Activated naive CD4-positive, alpha-beta T cell treated with anti-CD3 and anti-CD28 coated beads, Interleukin-2, amount 50 U/mL, for 24 hours (primary cell): ENCODE measurements at regions not wholly inside any gene's neighbourhood (a gene's known extent, or its start where the extent isn't known, plus 50 kb on each side); places are given as distances from the start of the nearest gene placed in this dataset.
A peak's percentile ranks its signal among the peaks of the same experiment; 100 is the strongest.
"Not testable (repeated sequence)": the region's sequence is repeated elsewhere in the genome, so short reads cannot be mapped to it uniquely, and the experiment has no call there.

Experiments
- H3K27ac Mint-ChIP-seq: one replicate; pipeline ENCODE4 v1.8.0; 2021; ENCODE audit warnings: mild to moderate bottlenecking, mixed read lengths
- H3K27me3 Mint-ChIP-seq: one replicate; pipeline ENCODE4 v1.8.0; 2021; ENCODE audit warnings: mixed read lengths
- H3K36me3 Mint-ChIP-seq: one replicate; pipeline ENCODE4 v1.8.0; 2021; ENCODE audit warnings: mixed read lengths
- H3K4me1 Mint-ChIP-seq: one replicate; pipeline ENCODE4 v1.8.0; 2021; ENCODE audit warnings: mixed read lengths
- H3K4me3 Mint-ChIP-seq: one replicate; pipeline ENCODE4 v1.8.0; 2021; ENCODE audit warnings: mild to moderate bottlenecking, mixed read lengths
- H3K9me3 Mint-ChIP-seq: one replicate; pipeline ENCODE4 v1.8.0; 2021; ENCODE audit warnings: mixed read lengths

- Mint-ChIP-seq H3K4me1 (no peaks in the 10 kb centered on the region), H3K4me3 (no peak overlapping the region), H3K9me3 (peaks cover 5% of the 10 kb centered on the region), H3K27ac (no peak overlapping the region), H3K36me3 (peaks cover 2% of the 10 kb centered on the region), H3K27me3 (peaks cover 9% of the 10 kb centered on the region)
These were observed 525.2 kb downstream of the TNS3 start for GRCh38 chr7:47056731-47057130.

GRCh38 chr7:47052541-47053208 is 529.2 kb downstream of the TNS3 start:
- not testable (repeated sequence) for H3K9me3 Mint-ChIP-seq, H3K27ac Mint-ChIP-seq, H3K27me3 Mint-ChIP-seq, H3K4me1 Mint-ChIP-seq, H3K36me3 Mint-ChIP-seq, H3K4me3 Mint-ChIP-seq

GRCh38 chr7:47049234-47049774 is 532.6 kb downstream of the TNS3 start:
- Mint-ChIP-seq H3K9me3 (peaks cover 5% of the 10 kb centered on the region), H3K36me3 (peaks cover 2% of the 10 kb centered on the region), H3K4me3 (no peak overlapping the region), H3K27ac (no peak overlapping the region), H3K4me1 (no peaks in the 10 kb centered on the region), H3K27me3 (peaks cover 8% of the 10 kb centered on the region)

GRCh38 chr7:47047384-47047783 is 534.5 kb downstream of the TNS3 start:
- H3K9me3 Mint-ChIP-seq = no peaks in the 10 kb centered on the region
- no peaks in the 10 kb centered on the region for H3K4me1 Mint-ChIP-seq
- H3K27me3 Mint-ChIP-seq = no peaks in the 10 kb centered on the region
- no peak overlapping the region for H3K27ac Mint-ChIP-seq
- H3K4me3 Mint-ChIP-seq = no peak overlapping the region
- H3K36me3 Mint-ChIP-seq = no peaks in the 10 kb centered on the region

GRCh38 chr7:47046949-47047348 is 535.0 kb downstream of the TNS3 start:
- Mint-ChIP-seq H3K4me3 (no peak overlapping the region), H3K36me3 (no peaks in the 10 kb centered on the region), H3K9me3 (no peaks in the 10 kb centered on the region), H3K27me3 (no peaks in the 10 kb centered on the region), H3K27ac (no peak overlapping the region), H3K4me1 (no peaks in the 10 kb centered on the region)

GRCh38 chr7:47045207-47046051 is 536.5 kb downstream of the TNS3 start:
- Mint-ChIP-seq H3K4me1 (no peaks in the 10 kb centered on the region), H3K36me3 (no peaks in the 10 kb centered on the region), H3K9me3 (no peaks in the 10 kb centered on the region), H3K27ac (no peak overlapping the region), H3K4me3 (no peak overlapping the region), H3K27me3 (no peaks in the 10 kb centered on the region)

GRCh38 chr7:47044625-47045024 is 537.3 kb downstream of the TNS3 start:
- Mint-ChIP-seq H3K27me3 (no peaks in the 10 kb centered on the region), H3K4me3 (no peak overlapping the region), H3K9me3 (no peaks in the 10 kb centered on the region), H3K4me1 (no peaks in the 10 kb centered on the region), H3K36me3 (no peaks in the 10 kb centered on the region), H3K27ac (no peak overlapping the region)

- H3K4me3 Mint-ChIP-seq = no peak overlapping the region
- no peaks in the 10 kb centered on the region for H3K4me1 Mint-ChIP-seq
- no peaks in the 10 kb centered on the region for H3K9me3 Mint-ChIP-seq
- H3K27ac Mint-ChIP-seq = no peak overlapping the region
- H3K27me3 Mint-ChIP-seq = no peaks in the 10 kb centered on the region
- no peaks in the 10 kb centered on the region for H3K36me3 Mint-ChIP-seq
These were observed 538.6 kb downstream of the TNS3 start for GRCh38 chr7:47043304-47043703.

- H3K27me3 Mint-ChIP-seq = no peaks in the 10 kb centered on the region
- no peaks in the 10 kb centered on the region for H3K4me1 Mint-ChIP-seq
- H3K9me3 Mint-ChIP-seq = no peaks in the 10 kb centered on the region
- H3K36me3 Mint-ChIP-seq = no peaks in the 10 kb centered on the region
- H3K27ac Mint-ChIP-seq = no peak overlapping the region
- no peak overlapping the region for H3K4me3 Mint-ChIP-seq
These were observed 539.2 kb downstream of the TNS3 start for GRCh38 chr7:47042669-47043068.

- Mint-ChIP-seq H3K27ac (peak overlapping the region; percentile 36), H3K9me3 (no peaks in the 10 kb centered on the region), H3K4me1 (no peaks in the 10 kb centered on the region), H3K27me3 (no peaks in the 10 kb centered on the region), H3K4me3 (no peak overlapping the region), H3K36me3 (no peaks in the 10 kb centered on the region)
These were observed 541.0 kb downstream of the TNS3 start for GRCh38 chr7:47040795-47041347.

- no peaks in the 10 kb centered on the region for H3K9me3 Mint-ChIP-seq
- no peak overlapping the region for H3K27ac Mint-ChIP-seq
- H3K27me3 Mint-ChIP-seq = no peaks in the 10 kb centered on the region
- H3K4me1 Mint-ChIP-seq = no peaks in the 10 kb centered on the region
- no peaks in the 10 kb centered on the region for H3K36me3 Mint-ChIP-seq
- H3K4me3 Mint-ChIP-seq = no peak overlapping the region
These were observed 542.0 kb downstream of the TNS3 start for GRCh38 chr7:47039904-47040303.

- Mint-ChIP-seq H3K27ac (no peak overlapping the region), H3K27me3 (no peaks in the 10 kb centered on the region), H3K4me1 (no peaks in the 10 kb centered on the region), H3K36me3 (no peaks in the 10 kb centered on the region), H3K4me3 (no peak overlapping the region), H3K9me3 (no peaks in the 10 kb centered on the region)
These were observed 542.7 kb downstream of the TNS3 start for GRCh38 chr7:47039089-47039648.

GRCh38 chr7:47038621-47039020 is 543.3 kb downstream of the TNS3 start:
- H3K36me3 Mint-ChIP-seq = no peaks in the 10 kb centered on the region
- H3K27ac Mint-ChIP-seq = no peak overlapping the region
- H3K4me3 Mint-ChIP-seq = no peak overlapping the region
- H3K27me3 Mint-ChIP-seq = no peaks in the 10 kb centered on the region
- H3K4me1 Mint-ChIP-seq = no peaks in the 10 kb centered on the region
- no peaks in the 10 kb centered on the region for H3K9me3 Mint-ChIP-seq

- Mint-ChIP-seq H3K4me3 (no peak overlapping the region), H3K9me3 (no peaks in the 10 kb centered on the region), H3K4me1 (no peaks in the 10 kb centered on the region), H3K27me3 (no peaks in the 10 kb centered on the region), H3K27ac (no peak overlapping the region), H3K36me3 (no peaks in the 10 kb centered on the region)
These were observed 544.3 kb downstream of the TNS3 start for GRCh38 chr7:47037607-47038006.

- H3K4me3 Mint-ChIP-seq = no peak overlapping the region
- no peaks in the 10 kb centered on the region for H3K9me3 Mint-ChIP-seq
- no peaks in the 10 kb centered on the region for H3K36me3 Mint-ChIP-seq
- H3K27me3 Mint-ChIP-seq = no peaks in the 10 kb centered on the region
- no peak overlapping the region for H3K27ac Mint-ChIP-seq
- H3K4me1 Mint-ChIP-seq = no peaks in the 10 kb centered on the region
These were observed 545.0 kb downstream of the TNS3 start for GRCh38 chr7:47036909-47037308.

- Mint-ChIP-seq H3K4me1 (no peaks in the 10 kb centered on the region), H3K4me3 (no peak overlapping the region), H3K9me3 (no peaks in the 10 kb centered on the region), H3K36me3 (no peaks in the 10 kb centered on the region), H3K27ac (no peak overlapping the region), H3K27me3 (no peaks in the 10 kb centered on the region)
These were observed 546.4 kb downstream of the TNS3 start for GRCh38 chr7:47035522-47035921.
